ENCODE measurements at regions not wholly inside any gene's neighbourhood (a gene's known extent, or its start where the extent isn't known, plus 50 kb on each side); places are given as distances from the start of the nearest gene placed in this dataset.
"Not testable (repeated sequence)": the region's sequence is repeated elsewhere in the genome, so short reads cannot be mapped to it uniquely, and the experiment has no call there.

GRCh38 chr4:85126991-85127591 lies 160.6 kb upstream of the WDFY3 start:
- TF ChIP-seq CTCF (IDR thresholded peaks at IDR 0.05) = no peak
- TF ChIP-seq POLR2A (IDR thresholded peaks at IDR 0.05) = no peak
- DNase-seq = peak in 1 of 7 donors; percentile 13
- WGBS, 4 donors = 66 to 77% (median 72%) methylated on average over 6 of the region's 6 CpGs
- Histone ChIP-seq H3K4me1 (replicated peaks in 1 of 2) (peaks cover 0 to 7% of the 10 kb centered on the region in 2 donors), H3K27ac (no peak overlapping the region), H3K36me3 (replicated peaks in 1 of 2) (no peaks in the 10 kb centered on the region), H3K9me3 (replicated peaks in 1 of 3) (no peaks in the 10 kb centered on the region), H3K27me3 (no peaks in the 10 kb centered on the region), H3K4me3 (no peak overlapping the region)
- intact Hi-C loops (cut with DNase I) = no loop called here

GRCh38 chr4:85127653-85128052 lies 161.2 kb upstream of the WDFY3 start:
- DNase-seq = peak in 6 of 7 donors; percentile 24 to 56 (median 38)
- no peaks in the 10 kb centered on the region for H3K36me3 ChIP-seq (replicated peaks in 1 of 2)
- 48 to 52% (median 49%) methylated on average over 10 of the region's 10 CpGs for WGBS, 4 donors
- H3K9me3 ChIP-seq (replicated peaks in 1 of 3) = no peaks in the 10 kb centered on the region
- H3K4me1 ChIP-seq (replicated peaks in 1 of 2) = peaks cover 0 to 7% of the 10 kb centered on the region in 2 donors
- H3K4me3 ChIP-seq = no peak overlapping the region
- no peaks in the 10 kb centered on the region for H3K27me3 ChIP-seq
- intact Hi-C loops (cut with DNase I) = no loop called here
- TF ChIP-seq CTCF (IDR thresholded peaks at IDR 0.05) = peak; percentile 9 to 48 (median 37)
- no peak for TF ChIP-seq POLR2A (IDR thresholded peaks at IDR 0.05)
- no peak overlapping the region for H3K27ac ChIP-seq

GRCh38 chr4:85128246-85129204 lies 162.0 kb upstream of the WDFY3 start:
- TF ChIP-seq CTCF (IDR thresholded peaks at IDR 0.05) = no peak
- no peak for TF ChIP-seq POLR2A (IDR thresholded peaks at IDR 0.05)
- Histone ChIP-seq H3K27ac (no peak overlapping the region), H3K36me3 (replicated peaks in 1 of 2) (no peaks in the 10 kb centered on the region), H3K4me3 (no peak overlapping the region), H3K27me3 (no peaks in the 10 kb centered on the region), H3K4me1 (replicated peaks in 1 of 2) (peaks cover 0 to 7% of the 10 kb centered on the region in 2 donors), H3K9me3 (replicated peaks in 1 of 3) (no peaks in the 10 kb centered on the region)
- intact Hi-C loops (cut with DNase I) = no loop called here
- WGBS, 4 donors = 71 to 88% (median 81%) methylated on average over 13 to 18 of the region's 18 CpGs
- no peak for DNase-seq

- 20 to 75% (median 70%) methylated on average over 1 to 5 of the region's 5 CpGs for WGBS, 4 donors
- not testable (repeated sequence) for H3K27me3 ChIP-seq, H3K27ac ChIP-seq
These were observed 163.1 kb upstream of the WDFY3 start for GRCh38 chr4:85129354-85130125.

More at GRCh38 chr4:85129354-85130125, 163.1 kb upstream of the WDFY3 start:
- DNase-seq; H3K4me3 ChIP-seq; H3K36me3 ChIP-seq (replicated peaks in 1 of 2); intact Hi-C loops (cut with DNase I); H3K4me1 ChIP-seq (replicated peaks in 1 of 2); H3K9me3 ChIP-seq (replicated peaks in 1 of 3): not testable (repeated sequence)
